ENCODE measurements at regions not wholly inside any gene's neighbourhood (a gene's known extent, or its start where the extent isn't known, plus 50 kb on each side); places are given as distances from the start of the nearest gene placed in this dataset.

- FAIRE-seq (no peak), DNase-seq (ENCODE audit: low read depth, low spot score) (no peak)
- H3K27ac ChIP-seq (ENCODE audit: control insufficient read depth, insufficient read depth, low read length), result no peak overlapping the region
- no peaks in the 10 kb centered on the region for H4K20me1 ChIP-seq (ENCODE audit: control insufficient read depth, extremely low read depth, insufficient read depth, low read length)
- H3K9me3 ChIP-seq (ENCODE audit: control insufficient read depth, low read depth, low read length), result no peaks in the 10 kb centered on the region
- no peaks in the 10 kb centered on the region for H3K79me2 ChIP-seq (ENCODE audit: control insufficient read depth, insufficient read depth, low read length)
- H3K36me3 ChIP-seq (ENCODE audit: control insufficient read depth in 2 of 2, extremely low read depth in 1 of 2, insufficient read depth in 2 of 2, low read length in 2 of 2), result no peaks in the 10 kb centered on the region
- H2AFZ ChIP-seq (ENCODE audit: control insufficient read depth, low read length), result no peak overlapping the region
- H3K9me1 ChIP-seq (ENCODE audit: control insufficient read depth, extremely low read depth, insufficient read depth, low read length), result no peaks in the 10 kb centered on the region
- H3K9ac ChIP-seq (ENCODE audit: control insufficient read depth, extremely low read depth, insufficient read depth, low read length), result no peak overlapping the region
- no peak overlapping the region for H3K4me3 ChIP-seq (ENCODE audit: control insufficient read depth in 2 of 3, extremely low read depth in 1 of 3, insufficient read depth in 2 of 3, low read depth in 1 of 3, low read length in 3 of 3)
- no peaks in the 10 kb centered on the region for H3K27me3 ChIP-seq (ENCODE audit: control insufficient read depth, extremely low read depth, insufficient read depth, low read length)
- dilution Hi-C loops (cut with MboI; ENCODE audit: extremely low pct_ligation_motif_present, low sequenced_read_pairs), result no loop called here
- no peaks in the 10 kb centered on the region for H3K4me1 ChIP-seq (ENCODE audit: control insufficient read depth, extremely low read depth, insufficient read depth, low read length)
- H3K4me2 ChIP-seq (ENCODE audit: control insufficient read depth, extremely low read depth, insufficient read depth, low read depth, low read length), result no peak overlapping the region
- TF ChIP-seq CTCF (optimal IDR thresholded peaks at IDR 0.05 in 1 of 3, IDR thresholded peaks at IDR 0.05 in 1 of 3, conservative IDR thresholded peaks at IDR 0.05 in 1 of 3; ENCODE audit: extremely low read depth in 1 of 3, insufficient read depth in 2 of 3, low read length in 3 of 3) (no peak), EZH2 (IDR thresholded peaks at IDR 0.05; ENCODE audit: low read length) (no peak)
Observed at GRCh38 chr1:58983162-58983561, 199.3 kb upstream of the JUN start.

GRCh38 chr1:58983633-58984245 lies 199.9 kb upstream of the JUN start:
- H2AFZ ChIP-seq (ENCODE audit: control insufficient read depth, low read length), result no peak overlapping the region
- no peak overlapping the region for H3K4me2 ChIP-seq (ENCODE audit: control insufficient read depth, extremely low read depth, insufficient read depth, low read depth, low read length)
- no peaks in the 10 kb centered on the region for H3K4me1 ChIP-seq (ENCODE audit: control insufficient read depth, extremely low read depth, insufficient read depth, low read length)
- TF ChIP-seq CTCF (optimal IDR thresholded peaks at IDR 0.05 in 1 of 3, IDR thresholded peaks at IDR 0.05 in 1 of 3, conservative IDR thresholded peaks at IDR 0.05 in 1 of 3; ENCODE audit: extremely low read depth in 1 of 3, insufficient read depth in 2 of 3, low read length in 3 of 3) (no peak), EZH2 (IDR thresholded peaks at IDR 0.05; ENCODE audit: low read length) (no peak)
- no peaks in the 10 kb centered on the region for H3K27me3 ChIP-seq (ENCODE audit: control insufficient read depth, extremely low read depth, insufficient read depth, low read length)
- dilution Hi-C loops (cut with MboI; ENCODE audit: extremely low pct_ligation_motif_present, low sequenced_read_pairs), result no loop called here
- no peaks in the 10 kb centered on the region for H3K9me3 ChIP-seq (ENCODE audit: control insufficient read depth, low read depth, low read length)
- no peak overlapping the region for H3K4me3 ChIP-seq (ENCODE audit: control insufficient read depth in 2 of 3, extremely low read depth in 1 of 3, insufficient read depth in 2 of 3, low read depth in 1 of 3, low read length in 3 of 3)
- no peak for DNase-seq (ENCODE audit: low read depth, low spot score)
- no peaks in the 10 kb centered on the region for H3K9me1 ChIP-seq (ENCODE audit: control insufficient read depth, extremely low read depth, insufficient read depth, low read length)
- H3K79me2 ChIP-seq (ENCODE audit: control insufficient read depth, insufficient read depth, low read length), result no peaks in the 10 kb centered on the region
- no peak overlapping the region for H3K9ac ChIP-seq (ENCODE audit: control insufficient read depth, extremely low read depth, insufficient read depth, low read length)
- H4K20me1 ChIP-seq (ENCODE audit: control insufficient read depth, extremely low read depth, insufficient read depth, low read length), result no peaks in the 10 kb centered on the region
- FAIRE-seq, result no peak
- H3K36me3 ChIP-seq (ENCODE audit: control insufficient read depth in 2 of 2, extremely low read depth in 1 of 2, insufficient read depth in 2 of 2, low read length in 2 of 2), result no peaks in the 10 kb centered on the region
- H3K27ac ChIP-seq (ENCODE audit: control insufficient read depth, insufficient read depth, low read length), result no peak overlapping the region
